DMS153 treated with DMSO at 0.1 percent for 48 hours (cell line): ENCODE measurements at regions not wholly inside any gene's neighbourhood (a gene's known extent, or its start where the extent isn't known, plus 50 kb on each side); places are given as distances from the start of the nearest gene placed in this dataset.
"Not testable (repeated sequence)": the region's sequence is repeated elsewhere in the genome, so short reads cannot be mapped to it uniquely, and the experiment has no call there.

Experiments
- DNase-seq: peaks from one replicate; lab custom pipeline; 2025; ENCODE audit not compliant: unreplicated experiment; lab: John Stamatoyannopoulos, UW

DNA sequence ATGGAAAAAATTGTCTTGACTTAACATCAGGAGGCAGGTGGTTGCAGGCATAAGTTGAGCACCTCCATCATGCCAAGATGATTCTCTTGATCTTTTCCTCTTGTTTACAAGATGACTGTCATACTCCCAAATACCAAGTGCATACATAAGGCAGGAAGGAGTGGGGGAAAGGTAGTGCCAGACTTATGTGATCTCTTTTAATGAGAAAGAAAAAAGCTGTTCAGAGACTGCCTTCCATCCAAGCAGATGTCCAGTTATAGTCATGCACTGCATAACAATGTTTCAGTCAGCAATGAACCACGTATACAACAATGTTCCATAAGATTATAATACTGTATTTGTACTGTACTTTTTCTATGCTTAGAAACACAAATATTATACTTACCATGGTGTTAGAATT is 135.7 kb downstream of the EHF start:
- DNase-seq: no peak

DNA sequence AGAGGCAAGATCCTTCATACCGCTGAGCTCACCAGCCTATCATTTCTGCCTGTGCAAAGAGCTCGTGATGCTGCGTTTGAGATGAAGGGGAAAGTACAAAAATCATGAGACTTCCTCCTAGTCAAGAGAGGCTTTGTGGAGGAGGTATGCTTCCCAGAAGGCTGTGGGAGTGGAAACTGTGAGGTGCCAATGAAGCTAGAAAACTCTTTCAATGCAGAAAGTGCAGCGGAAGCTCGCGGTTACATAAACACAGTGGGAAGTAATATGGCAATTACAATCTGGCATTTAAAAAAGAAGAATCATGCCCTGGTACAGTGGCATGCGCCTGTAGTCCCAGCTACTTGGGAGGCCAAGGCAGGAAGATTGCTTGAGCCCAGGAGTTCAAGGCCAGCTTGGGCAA is 134.8 kb downstream of the EHF start:
- DNase-seq: no peak

DNA sequence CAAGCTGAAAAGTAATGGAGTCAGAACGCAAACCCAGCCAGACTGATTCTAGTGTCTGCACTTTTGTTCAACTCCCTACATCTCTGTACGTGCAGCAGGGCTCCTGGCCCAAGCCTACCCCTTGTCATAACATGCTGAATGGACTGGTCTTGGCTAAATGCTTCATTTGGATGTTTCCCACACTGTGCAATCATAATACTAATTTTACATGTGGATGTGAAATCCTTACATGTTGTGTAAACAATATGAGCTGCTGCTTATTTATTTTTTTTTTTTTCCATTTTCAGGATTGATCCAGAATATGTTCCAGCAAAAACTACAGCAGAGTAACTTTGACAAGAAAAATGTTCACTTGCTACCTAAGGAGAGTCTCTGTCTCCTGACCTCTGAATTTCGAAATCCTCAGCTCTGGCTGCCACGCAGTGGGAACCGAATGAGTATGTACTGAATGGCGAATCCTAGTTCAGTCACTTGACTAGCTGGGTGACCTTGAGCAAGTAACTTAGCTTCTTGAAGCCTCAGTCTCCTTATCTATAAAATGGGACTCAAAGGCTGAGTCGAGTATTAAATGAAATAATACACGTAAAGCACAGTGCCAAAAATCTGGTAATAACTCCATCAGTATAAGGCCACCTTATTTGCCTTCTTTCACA is 133.4 kb downstream of the EHF start:
- DNase-seq: no peak

DNA sequence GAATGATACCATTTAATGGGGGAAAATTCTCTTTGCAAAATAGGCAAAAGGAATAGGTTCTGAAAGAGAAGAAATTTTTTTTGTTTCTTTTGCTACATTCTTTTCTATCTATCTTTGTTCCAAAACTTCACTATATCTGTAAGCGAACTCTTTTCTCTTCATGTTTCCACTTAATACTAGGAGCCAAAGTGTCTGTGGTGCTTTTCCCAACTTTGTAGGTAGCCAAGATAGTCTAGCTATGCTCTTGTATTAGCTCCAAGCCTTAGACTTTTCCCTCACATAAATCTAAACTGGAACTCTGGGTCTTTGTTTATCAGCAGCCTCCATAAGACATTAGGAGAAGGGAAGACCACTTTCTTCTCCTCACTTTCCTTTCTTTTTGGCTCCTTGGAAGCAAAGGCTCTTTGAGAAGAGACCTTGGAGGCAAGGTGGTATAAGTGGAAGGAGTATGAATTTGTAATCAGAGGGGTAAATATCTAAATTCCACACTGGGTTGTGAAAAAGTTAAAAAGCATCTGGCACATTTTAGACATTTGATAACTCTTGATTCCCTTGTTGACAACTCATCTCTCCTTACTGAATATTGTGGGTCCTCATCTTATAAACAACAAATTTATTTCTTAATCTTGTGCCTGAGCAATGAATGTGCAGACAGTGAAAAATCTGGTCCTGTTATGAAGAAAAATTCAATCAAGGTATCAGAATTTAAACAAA is 130.0 kb downstream of the EHF start:
- DNase-seq: no peak

DNA sequence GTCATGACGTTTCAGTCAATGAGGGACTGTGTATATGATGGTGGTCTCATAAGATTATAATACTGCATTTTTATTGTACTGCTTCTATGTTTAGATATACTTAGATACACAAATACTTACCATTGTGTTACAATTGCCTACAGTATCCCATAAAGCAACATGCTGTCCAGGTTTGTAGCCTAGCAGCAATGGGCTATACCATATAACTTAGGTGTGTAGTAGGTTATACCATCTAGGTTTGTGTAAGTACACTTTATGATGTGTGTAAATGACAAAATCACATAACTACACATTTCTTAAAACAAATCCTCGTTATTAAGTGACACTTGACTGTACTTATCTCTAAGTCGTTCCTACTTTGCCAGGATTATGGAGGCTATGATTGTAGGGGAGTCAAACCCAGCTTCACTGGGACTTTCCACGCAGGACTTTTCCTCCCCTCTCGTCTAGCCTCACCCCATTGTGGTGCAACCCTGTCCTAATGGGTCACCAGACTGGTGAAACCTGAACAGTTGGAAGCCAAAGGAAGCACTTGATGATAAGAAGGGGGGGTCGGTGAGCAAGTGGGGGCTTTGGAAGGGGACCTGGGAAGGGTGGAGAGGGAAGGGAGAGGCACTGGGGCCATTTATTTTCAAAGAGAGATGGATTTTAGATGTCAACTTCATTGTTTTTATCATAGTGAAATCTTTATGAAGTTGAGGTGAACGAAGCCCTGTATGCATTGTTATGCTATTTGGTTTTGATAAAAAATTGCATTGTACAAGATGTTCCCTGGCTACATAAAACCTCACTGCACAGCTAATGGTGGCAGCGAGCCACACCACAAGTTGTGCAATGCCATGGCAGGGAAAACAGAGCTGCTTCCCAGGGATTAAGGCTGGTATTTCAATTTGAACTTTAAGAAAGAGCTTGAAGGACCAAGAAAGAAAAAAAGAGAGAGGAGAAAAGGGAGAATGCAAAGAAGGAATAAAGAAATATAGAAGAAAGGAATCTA is 129.1 kb downstream of the EHF start:
- DNase-seq: no peak

DNA sequence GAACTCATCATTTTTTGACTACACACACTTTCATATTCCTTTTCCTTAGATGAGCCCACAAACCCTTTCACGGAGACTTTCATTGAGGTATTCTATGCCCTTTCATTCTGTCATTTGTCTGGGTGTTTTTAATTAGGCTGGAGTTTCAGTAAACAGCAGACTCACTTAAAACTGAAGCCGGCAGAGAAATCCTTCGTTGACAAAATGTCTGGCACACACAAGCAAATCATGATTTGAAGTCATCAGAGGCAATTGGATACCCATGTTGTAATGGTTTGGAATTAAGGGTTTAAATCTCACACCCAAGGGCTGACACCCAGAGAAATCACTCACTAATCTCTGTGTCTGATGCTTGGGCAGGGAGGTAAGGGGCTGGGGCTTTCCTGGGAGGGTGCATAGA is 127.1 kb downstream of the EHF start:
- DNase-seq: no peak

DNA sequence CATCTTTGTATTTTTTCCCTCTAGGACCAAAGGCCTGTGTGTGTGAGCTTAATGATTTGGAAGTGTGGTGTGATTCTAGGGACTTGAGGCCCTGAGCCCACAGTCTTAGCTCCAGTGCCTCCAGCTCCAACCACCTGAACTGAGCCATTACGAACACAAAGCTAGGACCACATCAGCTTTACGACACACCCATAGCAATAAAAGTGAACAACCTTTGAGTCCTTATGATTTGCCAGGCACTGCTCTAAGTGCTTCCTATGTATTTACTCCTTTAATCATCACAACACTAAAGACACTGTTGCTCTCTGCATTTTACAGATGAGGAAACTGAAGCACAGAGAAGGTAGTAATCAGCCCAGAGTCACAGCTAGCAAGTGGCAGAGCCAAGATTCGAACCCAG is 126.4 kb downstream of the EHF start:
- no peak for DNase-seq

DNA sequence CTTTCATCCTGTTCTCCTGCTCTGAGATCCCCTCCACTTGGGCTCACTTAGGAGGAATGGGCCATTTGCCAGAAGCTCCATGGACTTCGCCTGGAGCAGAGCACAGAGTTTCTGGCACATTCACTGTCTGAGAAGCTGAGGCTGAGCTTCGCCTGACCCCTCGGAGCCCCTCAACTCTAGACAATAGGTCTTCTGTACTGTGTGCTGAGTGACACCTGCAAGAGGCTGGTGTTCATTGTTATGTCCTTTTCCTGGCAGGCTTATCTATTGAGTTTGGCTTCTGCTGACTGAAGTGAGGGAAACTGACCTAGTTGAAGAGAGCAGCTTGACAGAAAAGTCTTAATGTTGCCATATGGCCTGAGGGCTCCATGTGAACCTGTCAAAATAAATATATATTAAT is 124.3 kb downstream of the EHF start:
- DNase-seq: no peak

DNA sequence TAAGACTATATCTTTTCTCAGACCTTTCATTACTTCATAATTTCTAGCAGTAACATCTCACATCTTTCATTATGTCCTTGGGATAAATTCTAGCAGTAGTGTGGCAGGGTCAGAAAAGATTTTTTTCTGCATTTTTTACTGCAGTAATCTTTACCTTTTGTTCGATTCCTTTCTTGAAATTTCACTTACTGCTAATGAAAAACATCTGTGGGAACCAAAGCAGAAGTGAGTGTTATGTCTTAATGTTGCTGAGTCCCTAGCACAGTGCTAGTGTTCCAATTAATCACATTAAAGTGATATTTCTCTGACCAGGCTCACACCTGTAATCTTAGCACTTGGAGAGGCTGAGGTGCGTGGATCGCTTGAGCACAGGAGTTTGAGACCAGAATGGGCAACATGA is 123.6 kb downstream of the EHF start:
- DNase-seq: no peak

DNA sequence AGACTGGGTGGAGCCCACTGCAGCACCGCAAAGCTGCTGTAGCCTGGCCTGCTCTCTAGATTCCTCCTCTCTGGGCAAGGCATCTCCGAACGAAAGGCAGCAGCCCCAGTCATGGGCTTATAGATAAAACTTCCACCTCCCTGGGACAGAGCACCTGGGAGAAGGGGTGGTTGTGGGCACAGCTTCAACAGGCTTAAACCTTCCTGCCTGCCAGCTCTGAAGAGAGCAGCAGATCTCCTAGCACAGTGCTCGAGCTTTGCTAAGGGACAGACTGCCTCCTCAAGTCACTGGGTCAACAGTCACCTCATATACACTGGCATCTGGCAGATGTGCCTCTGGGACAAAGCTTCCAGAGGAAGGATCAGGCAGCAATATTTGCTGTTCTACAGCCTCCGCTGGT is 117.3 kb downstream of the EHF start:
- DNase-seq: no peak

DNA sequence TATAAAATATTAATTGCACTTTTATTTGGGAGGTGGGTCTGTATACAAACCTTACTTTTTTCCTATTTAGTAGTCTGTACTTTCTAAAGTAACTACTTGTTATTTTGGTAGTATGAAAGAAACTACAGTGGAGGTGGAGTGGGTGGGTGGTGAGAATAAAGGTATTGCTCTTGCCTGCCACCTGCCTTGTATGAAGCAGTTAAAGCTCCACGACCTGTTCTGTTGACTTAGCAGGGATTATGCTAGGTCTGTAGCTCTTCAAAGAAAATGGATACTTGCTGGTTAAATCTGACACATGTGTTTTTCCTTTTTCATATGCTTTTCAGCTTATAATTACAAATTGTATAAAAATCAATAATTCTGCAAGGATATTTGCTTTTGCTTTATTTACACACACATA is 111.9 kb downstream of the EHF start:
- DNase-seq: peak; percentile 42

DNA sequence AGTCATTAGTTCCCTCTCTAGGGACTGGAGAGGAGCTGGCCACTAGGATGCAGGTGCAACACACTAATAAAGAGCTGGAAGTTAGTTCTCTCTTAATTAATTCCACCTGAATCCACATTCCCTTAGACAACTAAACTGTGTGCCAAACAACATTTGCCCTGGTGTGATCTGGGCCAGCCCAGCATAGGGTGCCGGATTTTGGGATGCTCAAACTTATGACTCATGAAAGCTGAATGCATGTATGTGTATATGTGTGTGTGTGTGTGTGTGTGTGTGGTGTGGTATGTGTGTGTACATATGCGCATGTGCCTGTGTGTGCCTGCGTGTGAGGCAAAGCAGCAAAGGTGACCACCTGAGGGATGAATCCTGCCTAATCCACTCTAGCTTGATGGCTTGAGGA is 110.7 kb downstream of the EHF start:
- no peak for DNase-seq

DNA sequence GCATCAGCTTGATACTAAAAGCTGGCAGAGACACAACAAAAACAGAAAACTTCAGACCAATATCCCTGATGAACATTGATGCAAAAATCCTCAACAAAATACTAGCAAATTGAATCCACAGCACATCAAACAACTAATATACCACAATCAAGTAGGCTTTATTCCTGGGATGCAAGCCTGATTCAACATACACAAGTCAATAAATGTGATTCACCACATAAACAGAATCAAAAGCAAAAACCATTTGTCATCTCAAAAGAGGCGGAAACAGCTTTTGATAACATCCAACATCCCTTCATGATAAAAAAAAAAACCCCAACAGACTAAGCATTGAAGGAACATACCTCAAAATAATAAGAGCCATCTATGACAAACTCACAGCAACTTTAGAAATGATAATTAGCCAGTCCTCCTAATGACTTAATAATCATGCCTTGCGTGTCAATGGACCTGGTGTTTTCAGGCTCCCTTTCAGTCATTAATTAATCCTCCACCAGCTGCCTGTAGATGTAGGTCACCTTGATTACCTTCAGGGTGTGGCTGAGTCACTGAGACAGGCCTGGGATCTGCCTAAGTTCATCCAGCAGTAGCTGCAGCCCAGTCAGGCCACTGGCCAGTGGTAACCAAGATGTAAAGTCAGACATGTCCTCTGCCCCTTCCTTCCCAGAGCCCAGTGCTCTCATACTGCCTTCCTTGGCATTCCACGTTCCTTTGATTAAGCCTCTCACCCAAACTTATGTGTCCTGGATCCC is 109.8 kb downstream of the EHF start:
- no peak for DNase-seq

DNA sequence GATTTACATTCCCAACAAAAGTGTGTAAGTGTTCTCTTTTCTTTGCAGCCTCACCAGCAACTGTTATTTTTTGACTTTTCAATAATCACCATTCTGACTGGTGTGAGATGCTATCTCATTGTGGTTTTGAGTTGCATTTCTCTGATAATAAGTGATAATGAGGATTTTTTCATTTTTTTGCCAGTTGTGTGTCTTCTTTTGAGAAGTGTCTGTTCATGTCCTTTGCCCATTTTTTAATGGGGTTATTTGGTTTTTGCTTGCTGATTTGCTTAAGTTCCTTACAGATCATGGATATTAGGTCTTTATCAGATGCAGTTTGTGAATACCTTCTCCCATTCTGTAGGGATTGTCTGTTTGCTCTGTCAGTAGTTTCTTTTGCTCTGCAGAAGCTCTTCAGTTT is 107.7 kb downstream of the EHF start:
- DNase-seq: no peak

DNA sequence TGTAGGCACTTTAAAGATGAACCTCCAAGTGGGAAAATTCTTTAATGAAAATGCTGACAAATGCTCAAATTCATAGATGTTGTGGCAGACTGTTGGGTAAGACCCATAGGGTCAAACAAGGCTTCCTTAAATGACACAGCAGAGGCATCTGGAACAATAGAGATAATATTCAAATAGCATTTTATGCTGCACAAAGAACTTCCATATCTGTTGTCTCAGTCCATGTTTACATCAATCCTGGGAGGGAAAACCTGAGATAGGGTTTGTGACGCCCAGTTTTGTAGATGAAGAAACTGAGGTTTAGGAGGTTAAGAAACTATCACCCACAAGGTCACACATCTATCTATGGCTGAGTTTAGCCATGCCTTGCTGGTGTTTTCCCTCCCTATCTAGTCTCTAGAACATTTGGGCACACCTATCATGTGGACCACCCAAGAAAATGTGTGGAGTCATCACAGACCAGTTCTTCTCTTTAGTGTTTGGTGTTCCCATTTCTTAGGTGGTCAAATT is 106.4 kb downstream of the EHF start:
- DNase-seq: no peak

DNA sequence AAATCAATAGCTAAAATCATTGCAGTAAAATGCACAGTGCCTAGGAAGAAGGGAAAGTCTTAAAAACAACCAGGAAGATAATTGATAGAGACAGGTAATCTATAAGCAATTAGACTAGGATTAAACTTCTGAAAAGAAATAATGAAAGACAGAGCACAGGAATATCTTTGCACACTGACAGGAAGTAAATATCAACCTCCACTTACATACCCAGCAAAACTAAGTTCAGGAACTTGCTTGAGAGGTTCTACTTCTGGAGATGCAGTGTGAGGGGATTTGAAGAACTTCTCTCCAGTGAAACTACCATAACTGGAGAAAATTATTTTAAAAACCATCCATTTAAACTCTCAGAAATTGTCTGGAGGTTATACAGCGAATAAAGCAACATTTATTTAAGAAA is 104.1 kb downstream of the EHF start:
- DNase-seq: no peak

DNA sequence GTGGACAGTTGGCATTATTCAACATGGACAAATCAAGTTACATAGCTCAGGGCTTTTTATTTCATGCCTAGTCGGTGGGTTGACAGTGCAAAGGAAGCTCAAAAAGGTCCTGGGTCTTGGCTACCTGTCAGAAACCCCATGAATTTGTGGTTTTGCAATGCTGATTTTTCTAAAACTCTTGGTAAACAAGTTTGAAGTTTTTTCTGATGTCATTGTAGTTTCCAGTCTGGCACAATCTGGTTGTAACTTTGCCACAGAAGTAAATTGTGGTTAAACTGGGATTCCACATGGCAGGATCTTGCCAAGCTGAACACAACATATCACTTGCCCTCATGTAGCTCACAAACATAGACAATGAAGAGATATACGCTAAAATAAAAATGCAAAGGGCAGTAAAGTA is 100.8 kb downstream of the EHF start:
- no peak for DNase-seq

DNA sequence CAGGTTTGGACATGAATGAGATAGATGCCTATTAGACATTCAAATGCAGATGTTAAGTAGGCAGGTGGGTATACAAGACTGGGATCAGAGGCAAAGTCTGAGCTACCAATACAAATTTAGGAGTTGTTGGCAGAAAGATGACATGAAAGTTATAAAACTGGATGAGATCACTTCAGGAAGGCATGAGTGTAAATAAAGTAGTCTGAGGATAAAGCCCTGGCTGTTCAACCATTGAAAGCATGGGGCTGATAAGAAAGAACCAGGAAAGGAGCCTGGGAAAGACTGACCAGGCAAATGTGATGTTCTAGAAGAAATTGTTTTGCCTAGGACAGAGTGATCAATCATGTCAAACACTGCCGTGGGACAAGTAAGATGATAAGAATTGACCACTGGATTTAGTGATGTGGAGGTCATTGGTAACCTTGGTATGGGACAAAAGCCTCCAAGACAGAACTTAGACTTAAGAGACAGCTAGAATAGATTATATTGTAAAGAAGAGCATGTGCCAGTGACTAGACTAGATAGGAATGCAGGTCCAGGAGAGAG is 98.5 kb downstream of the EHF start:
- DNase-seq: no peak

DNA sequence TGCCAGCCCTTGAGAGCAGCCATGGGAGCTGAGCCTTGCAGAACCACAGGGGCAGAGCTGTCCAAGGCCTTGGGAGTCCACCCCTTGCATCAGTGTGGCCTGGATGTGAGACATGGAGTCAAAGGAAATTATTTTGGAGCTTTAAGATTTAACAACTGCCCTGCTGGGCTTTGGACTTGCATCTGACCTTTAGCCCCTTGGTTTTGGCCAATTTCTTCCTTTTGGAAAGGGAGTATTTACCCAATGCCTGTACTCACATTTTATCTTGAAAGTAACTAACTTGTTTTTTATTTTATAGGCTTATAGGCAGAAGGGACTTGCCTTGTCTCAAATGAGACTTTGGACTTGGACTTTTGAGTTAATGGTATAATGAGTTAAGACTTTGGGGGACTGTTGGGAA is 92.7 kb downstream of the EHF start:
- DNase-seq: not testable (repeated sequence)
